Loucy (cell line): ENCODE measurements at regions not wholly inside any gene's neighbourhood (a gene's known extent, or its start where the extent isn't known, plus 50 kb on each side); places are given as distances from the start of the nearest gene placed in this dataset.

Experiments used
- H2AFZ ChIP-seq: fragments of 200-600 bp; sonication (generic); 2 replicates; pipeline ENCODE4 v1.6.0; 2016; ENCODE audit warnings: antibody characterized with exemption, mild to moderate bottlenecking, low read length, moderate library complexity
- H3F3A ChIP-seq: fragments of 200-600 bp; 2 replicates; pipeline ENCODE4 v1.6.0; 2016; ENCODE audit warnings: antibody characterized with exemption, low read depth, mild to moderate bottlenecking
- H3K27me3 ChIP-seq: fragments of 200-600 bp; sonication (generic); 2 replicates; pipeline ENCODE4 v1.6.1; 2014; ENCODE audit warnings: low read length, mild to moderate bottlenecking; ENCODE audit not compliant: insufficient read depth, poor library complexity, severe bottlenecking
- H3K36me3 ChIP-seq: fragments of 200-600 bp; sonication (generic); 2 replicates; pipeline ENCODE4 v1.6.1; 2016; ENCODE audit warnings: low read length; ENCODE audit not compliant: insufficient read depth
- H3K4me1 ChIP-seq: fragments of 200-600 bp; sonication (generic); 2 replicates; pipeline ENCODE4 v1.5.1; 2014; ENCODE audit warnings: low read length, mild to moderate bottlenecking; ENCODE audit not compliant: insufficient read depth, poor library complexity, severe bottlenecking
- H3K4me2 ChIP-seq: fragments of 200-600 bp; sonication (generic); 2 replicates; pipeline ENCODE4 v1.6.0; 2014; ENCODE audit warnings: antibody characterized with exemption, low read length, low read depth, mild to moderate bottlenecking; ENCODE audit not compliant: poor library complexity, severe bottlenecking
- H3K4me3 ChIP-seq: fragments of 200-600 bp; sonication (generic); 2 replicates; pipeline ENCODE4 v1.5.1; 2014; ENCODE audit warnings: low read length, mild to moderate bottlenecking, mixed read lengths; ENCODE audit not compliant: poor library complexity, severe bottlenecking
- H3K79me2 ChIP-seq: fragments of 200-600 bp; sonication (generic); 2 replicates; pipeline ENCODE4 v1.6.1; 2014; ENCODE audit warnings: low read length; ENCODE audit not compliant: insufficient read depth
- H3K9ac ChIP-seq: fragments of 200-600 bp; sonication (generic); 2 replicates; pipeline ENCODE4 v1.6.0; 2014; ENCODE audit warnings: mild to moderate bottlenecking, low read depth, low read length, moderate library complexity; ENCODE audit not compliant: poor library complexity, severe bottlenecking
- H3K9me2 ChIP-seq: fragments of 200-600 bp; sonication (generic); replicated peaks from 2 replicates; pipeline ENCODE4 v1.6.1; 2016; ENCODE audit warnings: low read depth, low read length, mixed read lengths
- H3K9me3 ChIP-seq: fragments of 200-600 bp; sonication (generic); 2 replicates; pipeline ENCODE4 v1.6.1; 2014; ENCODE audit warnings: mild to moderate bottlenecking, antibody characterized with exemption, low read length, low read depth; ENCODE audit not compliant: insufficient read depth
- H4K20me1 ChIP-seq: fragments of 200-600 bp; sonication (generic); 2 replicates; pipeline ENCODE4 v1.6.0; 2014; ENCODE audit warnings: antibody characterized with exemption, low read length, mild to moderate bottlenecking; ENCODE audit not compliant: insufficient read depth, poor library complexity, severe bottlenecking
- EZH2phosphoT487 ChIP-seq: fragments of 200-600 bp; IDR thresholded peaks from 2 replicates; pipeline ENCODE4 v1.6.1; 2018; ENCODE audit warnings: antibody characterized with exemption, mild to moderate bottlenecking, moderate library complexity, borderline replicate concordance
- TF ChIP-seq, protein P1 (sequence below): fragments of 200-600 bp; sonication (generic); conservative IDR thresholded peaks from 2 replicates; pipeline ENCODE4 v1.5.1; 2014; ENCODE audit warnings: mild to moderate bottlenecking, antibody characterized with exemption, low read length

DNA sequence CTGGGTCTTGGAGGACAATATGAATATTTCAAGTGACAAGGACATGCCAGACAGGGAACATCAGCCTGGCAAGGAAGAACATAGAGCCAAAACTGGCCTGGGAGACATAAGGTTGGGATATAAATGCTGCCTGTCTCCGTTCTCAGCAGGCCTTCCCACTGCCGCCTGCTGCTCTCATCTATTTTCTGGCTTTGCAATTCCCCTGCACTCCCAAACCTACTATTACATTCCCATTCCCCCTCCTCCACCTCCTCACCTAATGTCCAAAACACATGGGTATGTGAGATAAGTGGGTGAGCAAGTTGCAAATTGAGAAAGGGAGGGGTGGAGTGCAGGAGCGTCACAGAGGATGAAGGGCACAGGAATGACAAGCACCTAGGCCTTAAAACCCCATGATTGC lies 244.3 kb upstream of the CDH8 start:
- Histone ChIP-seq H3K4me2 (no peak overlapping the region), H3K9me3 (no peaks in the 10 kb centered on the region), H3K4me1 (no peaks in the 10 kb centered on the region), H3K27me3 (no peaks in the 10 kb centered on the region), H3K4me3 (no peak overlapping the region), H3K9ac (no peak overlapping the region), H3K79me2 (no peaks in the 10 kb centered on the region), H3K9me2 (no peaks in the 10 kb centered on the region), H2AFZ (no peak overlapping the region), H3K36me3 (no peaks in the 10 kb centered on the region), H3F3A (no peaks in the 10 kb centered on the region), H4K20me1 (no peaks in the 10 kb centered on the region)
- no peak for TF ChIP-seq EZH2phosphoT487
- TF ChIP-seq, protein P1, sequence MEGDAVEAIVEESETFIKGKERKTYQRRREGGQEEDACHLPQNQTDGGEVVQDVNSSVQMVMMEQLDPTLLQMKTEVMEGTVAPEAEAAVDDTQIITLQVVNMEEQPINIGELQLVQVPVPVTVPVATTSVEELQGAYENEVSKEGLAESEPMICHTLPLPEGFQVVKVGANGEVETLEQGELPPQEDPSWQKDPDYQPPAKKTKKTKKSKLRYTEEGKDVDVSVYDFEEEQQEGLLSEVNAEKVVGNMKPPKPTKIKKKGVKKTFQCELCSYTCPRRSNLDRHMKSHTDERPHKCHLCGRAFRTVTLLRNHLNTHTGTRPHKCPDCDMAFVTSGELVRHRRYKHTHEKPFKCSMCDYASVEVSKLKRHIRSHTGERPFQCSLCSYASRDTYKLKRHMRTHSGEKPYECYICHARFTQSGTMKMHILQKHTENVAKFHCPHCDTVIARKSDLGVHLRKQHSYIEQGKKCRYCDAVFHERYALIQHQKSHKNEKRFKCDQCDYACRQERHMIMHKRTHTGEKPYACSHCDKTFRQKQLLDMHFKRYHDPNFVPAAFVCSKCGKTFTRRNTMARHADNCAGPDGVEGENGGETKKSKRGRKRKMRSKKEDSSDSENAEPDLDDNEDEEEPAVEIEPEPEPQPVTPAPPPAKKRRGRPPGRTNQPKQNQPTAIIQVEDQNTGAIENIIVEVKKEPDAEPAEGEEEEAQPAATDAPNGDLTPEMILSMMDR: no peak

DNA sequence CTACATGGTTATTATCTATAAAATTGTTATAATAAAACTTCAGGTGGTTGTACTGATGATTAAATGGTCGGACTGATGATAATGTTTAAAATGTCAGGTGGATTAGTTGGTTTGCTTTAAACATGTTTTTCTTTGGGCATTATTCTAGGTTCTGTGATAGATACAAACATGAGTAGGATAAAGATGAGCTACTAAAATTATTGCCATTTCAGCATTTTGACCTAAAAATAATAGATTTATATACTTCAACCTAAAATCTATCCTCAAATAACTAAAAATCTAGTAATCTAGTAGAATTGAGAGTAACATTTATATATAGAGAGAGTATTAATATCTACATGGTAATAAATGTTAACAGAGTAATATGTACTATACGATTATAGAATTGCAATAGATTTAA lies 241.7 kb upstream of the CDH8 start:
- Histone ChIP-seq H3K4me2 (no peak overlapping the region), H3K36me3 (no peaks in the 10 kb centered on the region), H3K27me3 (no peaks in the 10 kb centered on the region), H2AFZ (no peak overlapping the region), H4K20me1 (no peaks in the 10 kb centered on the region), H3K9ac (no peak overlapping the region), H3K79me2 (no peaks in the 10 kb centered on the region), H3K4me3 (no peak overlapping the region), H3K9me2 (no peaks in the 10 kb centered on the region), H3F3A (no peaks in the 10 kb centered on the region), H3K4me1 (no peaks in the 10 kb centered on the region), H3K9me3 (no peaks in the 10 kb centered on the region)
- TF ChIP-seq, protein P1: no peak
- TF ChIP-seq EZH2phosphoT487: no peak

DNA sequence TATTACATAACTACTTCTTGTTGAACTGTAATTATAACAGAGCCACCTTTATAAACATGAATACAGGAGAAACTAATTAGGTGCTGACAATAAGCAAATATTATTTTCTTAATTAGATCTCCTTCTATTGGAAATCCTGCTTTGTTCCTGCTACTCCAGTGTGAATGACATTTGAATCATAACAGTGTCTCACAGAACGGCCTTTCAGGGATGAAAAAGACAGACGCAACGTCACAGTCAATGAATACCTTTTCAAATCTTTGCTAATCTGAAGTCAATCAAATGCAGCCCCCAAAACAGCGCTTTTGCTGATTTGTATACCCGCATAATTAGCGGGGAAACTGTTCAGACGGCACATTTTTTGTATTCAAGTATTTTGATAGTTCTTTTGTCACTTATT lies 240.4 kb upstream of the CDH8 start:
- Histone ChIP-seq H3K27me3 (no peaks in the 10 kb centered on the region), H3K4me2 (no peak overlapping the region), H3K4me3 (no peak overlapping the region), H3K4me1 (no peaks in the 10 kb centered on the region), H3K9me2 (no peaks in the 10 kb centered on the region), H3K79me2 (no peaks in the 10 kb centered on the region), H3K9me3 (no peaks in the 10 kb centered on the region), H3K9ac (no peak overlapping the region), H3F3A (no peaks in the 10 kb centered on the region), H2AFZ (no peak overlapping the region), H4K20me1 (no peaks in the 10 kb centered on the region), H3K36me3 (no peaks in the 10 kb centered on the region)
- no peak for TF ChIP-seq EZH2phosphoT487
- TF ChIP-seq, protein P1: no peak
